NCI-H748 (cell line): ENCODE measurements at regions not wholly inside any gene's neighbourhood (a gene's known extent, or its start where the extent isn't known, plus 50 kb on each side); places are given as distances from the start of the nearest gene placed in this dataset.

ENCODE experiments used
- DNase-seq: peaks from one replicate; lab custom pipeline; 2025; ENCODE audit not compliant: unreplicated experiment; lab: John Stamatoyannopoulos, UW

GRCh38 chr15:61798631-61799030 is 261.6 kb downstream of the VPS13C start:
- DNase-seq, result no peak

GRCh38 chr15:61796056-61796455 is 264.2 kb downstream of the VPS13C start:
- DNase-seq, result no peak

- no peak for DNase-seq
These were observed 265.4 kb downstream of the VPS13C start for GRCh38 chr15:61794881-61795280.

- DNase-seq, result no peak
These were observed 266.0 kb downstream of the VPS13C start for GRCh38 chr15:61794276-61794675.

GRCh38 chr15:61784734-61785133 is 275.5 kb downstream of the VPS13C start:
- no peak for DNase-seq

GRCh38 chr15:61780278-61780980 is 279.8 kb downstream of the VPS13C start:
- no peak for DNase-seq

- no peak for DNase-seq
These were observed 282.6 kb downstream of the VPS13C start for GRCh38 chr15:61777689-61778088.

GRCh38 chr15:61769557-61769956 is 290.7 kb downstream of the VPS13C start:
- DNase-seq, result no peak

- DNase-seq, result no peak
These were observed 292.1 kb downstream of the VPS13C start for GRCh38 chr15:61768131-61768530.

- no peak for DNase-seq
These were observed 295.3 kb downstream of the VPS13C start for GRCh38 chr15:61764981-61765380.

GRCh38 chr15:61764141-61764540 is 296.1 kb downstream of the VPS13C start:
- no peak for DNase-seq

- DNase-seq, result no peak
These were observed 297.6 kb downstream of the VPS13C start for GRCh38 chr15:61762676-61763075.

- no peak for DNase-seq
These were observed 300.6 kb downstream of the VPS13C start for GRCh38 chr15:61759639-61760038.

GRCh38 chr15:61756071-61756820 is 304.0 kb downstream of the VPS13C start:
- DNase-seq, result no peak

GRCh38 chr15:61755467-61755866 is 304.8 kb downstream of the VPS13C start:
- no peak for DNase-seq

- no peak for DNase-seq
These were observed 307.1 kb downstream of the VPS13C start for GRCh38 chr15:61753018-61753710.

- no peak for DNase-seq
These were observed 308.2 kb downstream of the VPS13C start for GRCh38 chr15:61752001-61752400.

- DNase-seq, result no peak
These were observed 309.8 kb downstream of the VPS13C start for GRCh38 chr15:61750271-61751084.

GRCh38 chr15:61749169-61749568 is 311.1 kb downstream of the VPS13C start:
- no peak for DNase-seq

GRCh38 chr15:61748529-61748928 is 311.7 kb downstream of the VPS13C start:
- DNase-seq, result no peak

GRCh38 chr15:61746589-61746988 is 313.7 kb downstream of the VPS13C start:
- DNase-seq, result no peak
